ENCODE measurements at regions not wholly inside any gene's neighbourhood (a gene's known extent, or its start where the extent isn't known, plus 50 kb on each side); places are given as distances from the start of the nearest gene placed in this dataset.

DNA sequence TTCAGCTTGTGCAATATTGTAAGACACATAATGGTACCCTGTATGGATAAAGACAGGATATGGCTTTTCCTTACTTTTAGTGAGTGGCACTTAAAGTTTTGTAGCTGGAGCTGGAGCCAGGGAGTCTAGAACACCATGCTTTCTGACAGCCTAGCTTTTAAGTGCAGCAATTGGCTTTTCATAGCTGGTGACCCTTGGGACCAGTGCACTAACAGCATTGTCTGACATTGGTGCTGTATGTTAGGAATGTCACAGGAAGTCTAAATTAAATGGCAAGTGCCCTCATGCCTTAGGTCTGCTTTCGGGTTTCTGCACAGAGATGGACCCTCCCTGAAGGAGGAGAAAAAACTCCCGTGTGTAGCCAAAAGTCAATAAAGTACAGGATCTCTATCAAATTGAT lies 628.2 kb downstream of the NR2F2 start (continued):
- TF ChIP-seq, protein P1, sequence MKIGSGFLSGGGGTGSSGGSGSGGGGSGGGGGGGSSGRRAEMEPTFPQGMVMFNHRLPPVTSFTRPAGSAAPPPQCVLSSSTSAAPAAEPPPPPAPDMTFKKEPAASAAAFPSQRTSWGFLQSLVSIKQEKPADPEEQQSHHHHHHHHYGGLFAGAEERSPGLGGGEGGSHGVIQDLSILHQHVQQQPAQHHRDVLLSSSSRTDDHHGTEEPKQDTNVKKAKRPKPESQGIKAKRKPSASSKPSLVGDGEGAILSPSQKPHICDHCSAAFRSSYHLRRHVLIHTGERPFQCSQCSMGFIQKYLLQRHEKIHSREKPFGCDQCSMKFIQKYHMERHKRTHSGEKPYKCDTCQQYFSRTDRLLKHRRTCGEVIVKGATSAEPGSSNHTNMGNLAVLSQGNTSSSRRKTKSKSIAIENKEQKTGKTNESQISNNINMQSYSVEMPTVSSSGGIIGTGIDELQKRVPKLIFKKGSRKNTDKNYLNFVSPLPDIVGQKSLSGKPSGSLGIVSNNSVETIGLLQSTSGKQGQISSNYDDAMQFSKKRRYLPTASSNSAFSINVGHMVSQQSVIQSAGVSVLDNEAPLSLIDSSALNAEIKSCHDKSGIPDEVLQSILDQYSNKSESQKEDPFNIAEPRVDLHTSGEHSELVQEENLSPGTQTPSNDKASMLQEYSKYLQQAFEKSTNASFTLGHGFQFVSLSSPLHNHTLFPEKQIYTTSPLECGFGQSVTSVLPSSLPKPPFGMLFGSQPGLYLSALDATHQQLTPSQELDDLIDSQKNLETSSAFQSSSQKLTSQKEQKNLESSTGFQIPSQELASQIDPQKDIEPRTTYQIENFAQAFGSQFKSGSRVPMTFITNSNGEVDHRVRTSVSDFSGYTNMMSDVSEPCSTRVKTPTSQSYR (CRISPR knock-in tag; IDR thresholded peaks at IDR 0.05), result no peak
- no peak for TF ChIP-seq EMX1 (CRISPR knock-in tag; IDR thresholded peaks at IDR 0.05)
- TF ChIP-seq FOXJ3 (CRISPR knock-in tag; IDR thresholded peaks at IDR 0.05; ENCODE audit: borderline replicate concordance), result no peak
- TF ChIP-seq, protein P2, sequence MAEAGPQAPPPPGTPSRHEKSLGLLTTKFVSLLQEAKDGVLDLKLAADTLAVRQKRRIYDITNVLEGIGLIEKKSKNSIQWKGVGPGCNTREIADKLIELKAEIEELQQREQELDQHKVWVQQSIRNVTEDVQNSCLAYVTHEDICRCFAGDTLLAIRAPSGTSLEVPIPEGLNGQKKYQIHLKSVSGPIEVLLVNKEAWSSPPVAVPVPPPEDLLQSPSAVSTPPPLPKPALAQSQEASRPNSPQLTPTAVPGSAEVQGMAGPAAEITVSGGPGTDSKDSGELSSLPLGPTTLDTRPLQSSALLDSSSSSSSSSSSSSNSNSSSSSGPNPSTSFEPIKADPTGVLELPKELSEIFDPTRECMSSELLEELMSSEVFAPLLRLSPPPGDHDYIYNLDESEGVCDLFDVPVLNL (CRISPR knock-in tag; IDR thresholded peaks at IDR 0.05; ENCODE audit: borderline replicate concordance, low read depth), result no peak
- TF ChIP-seq AFF4 (CRISPR knock-in tag; IDR thresholded peaks at IDR 0.05; ENCODE audit: borderline replicate concordance), result no peak
- no peak for TF ChIP-seq ZNF671 (CRISPR knock-in tag; IDR thresholded peaks at IDR 0.05)
- no peak for TF ChIP-seq GRHL2 (CRISPR knock-in tag; IDR thresholded peaks at IDR 0.05; ENCODE audit: insufficient replicate concordance, severe bottlenecking)
- TF ChIP-seq ZNF138 (CRISPR knock-in tag; conservative IDR thresholded peaks at IDR 0.05), result no peak
- TF ChIP-seq, protein P3, sequence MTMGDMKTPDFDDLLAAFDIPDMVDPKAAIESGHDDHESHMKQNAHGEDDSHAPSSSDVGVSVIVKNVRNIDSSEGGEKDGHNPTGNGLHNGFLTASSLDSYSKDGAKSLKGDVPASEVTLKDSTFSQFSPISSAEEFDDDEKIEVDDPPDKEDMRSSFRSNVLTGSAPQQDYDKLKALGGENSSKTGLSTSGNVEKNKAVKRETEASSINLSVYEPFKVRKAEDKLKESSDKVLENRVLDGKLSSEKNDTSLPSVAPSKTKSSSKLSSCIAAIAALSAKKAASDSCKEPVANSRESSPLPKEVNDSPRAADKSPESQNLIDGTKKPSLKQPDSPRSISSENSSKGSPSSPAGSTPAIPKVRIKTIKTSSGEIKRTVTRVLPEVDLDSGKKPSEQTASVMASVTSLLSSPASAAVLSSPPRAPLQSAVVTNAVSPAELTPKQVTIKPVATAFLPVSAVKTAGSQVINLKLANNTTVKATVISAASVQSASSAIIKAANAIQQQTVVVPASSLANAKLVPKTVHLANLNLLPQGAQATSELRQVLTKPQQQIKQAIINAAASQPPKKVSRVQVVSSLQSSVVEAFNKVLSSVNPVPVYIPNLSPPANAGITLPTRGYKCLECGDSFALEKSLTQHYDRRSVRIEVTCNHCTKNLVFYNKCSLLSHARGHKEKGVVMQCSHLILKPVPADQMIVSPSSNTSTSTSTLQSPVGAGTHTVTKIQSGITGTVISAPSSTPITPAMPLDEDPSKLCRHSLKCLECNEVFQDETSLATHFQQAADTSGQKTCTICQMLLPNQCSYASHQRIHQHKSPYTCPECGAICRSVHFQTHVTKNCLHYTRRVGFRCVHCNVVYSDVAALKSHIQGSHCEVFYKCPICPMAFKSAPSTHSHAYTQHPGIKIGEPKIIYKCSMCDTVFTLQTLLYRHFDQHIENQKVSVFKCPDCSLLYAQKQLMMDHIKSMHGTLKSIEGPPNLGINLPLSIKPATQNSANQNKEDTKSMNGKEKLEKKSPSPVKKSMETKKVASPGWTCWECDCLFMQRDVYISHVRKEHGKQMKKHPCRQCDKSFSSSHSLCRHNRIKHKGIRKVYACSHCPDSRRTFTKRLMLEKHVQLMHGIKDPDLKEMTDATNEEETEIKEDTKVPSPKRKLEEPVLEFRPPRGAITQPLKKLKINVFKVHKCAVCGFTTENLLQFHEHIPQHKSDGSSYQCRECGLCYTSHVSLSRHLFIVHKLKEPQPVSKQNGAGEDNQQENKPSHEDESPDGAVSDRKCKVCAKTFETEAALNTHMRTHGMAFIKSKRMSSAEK (CRISPR knock-in tag; IDR thresholded peaks at IDR 0.05; ENCODE audit: borderline replicate concordance), result no peak

GRCh38 chr15:96959501-96959900 lies 629.0 kb downstream of the NR2F2 start:
- H3K36me3 Mint-ChIP-seq, result no peaks in the 10 kb centered on the region
- ATAC-seq, result no peak

More at GRCh38 chr15:96959501-96959900, 629.0 kb downstream of the NR2F2 start:
- Mint-ChIP-seq H3K9me3 (no peaks in the 10 kb centered on the region), H3K27me3 (ENCODE audit: low read depth) (no peaks in the 10 kb centered on the region), H3K4me3 (no peak overlapping the region), H3K27ac (no peak overlapping the region), H3K4me1 (no peaks in the 10 kb centered on the region)
- TF ChIP-seq EMX1 (CRISPR knock-in tag; IDR thresholded peaks at IDR 0.05), result no peak
- no peak for TF ChIP-seq ZNF425 (CRISPR knock-in tag; conservative IDR thresholded peaks at IDR 0.05)
- TF ChIP-seq, protein P4, sequence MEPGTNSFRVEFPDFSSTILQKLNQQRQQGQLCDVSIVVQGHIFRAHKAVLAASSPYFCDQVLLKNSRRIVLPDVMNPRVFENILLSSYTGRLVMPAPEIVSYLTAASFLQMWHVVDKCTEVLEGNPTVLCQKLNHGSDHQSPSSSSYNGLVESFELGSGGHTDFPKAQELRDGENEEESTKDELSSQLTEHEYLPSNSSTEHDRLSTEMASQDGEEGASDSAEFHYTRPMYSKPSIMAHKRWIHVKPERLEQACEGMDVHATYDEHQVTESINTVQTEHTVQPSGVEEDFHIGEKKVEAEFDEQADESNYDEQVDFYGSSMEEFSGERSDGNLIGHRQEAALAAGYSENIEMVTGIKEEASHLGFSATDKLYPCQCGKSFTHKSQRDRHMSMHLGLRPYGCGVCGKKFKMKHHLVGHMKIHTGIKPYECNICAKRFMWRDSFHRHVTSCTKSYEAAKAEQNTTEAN (CRISPR knock-in tag; IDR thresholded peaks at IDR 0.05), result no peak
- TF ChIP-seq NR3C1 (CRISPR knock-in tag; conservative IDR thresholded peaks at IDR 0.05; ENCODE audit: low read depth), result no peak
- TF ChIP-seq ETV6 (CRISPR knock-in tag; IDR thresholded peaks at IDR 0.05), result no peak
- no peak for TF ChIP-seq AR (CRISPR knock-in tag; IDR thresholded peaks at IDR 0.05)
- TF ChIP-seq, protein P5, sequence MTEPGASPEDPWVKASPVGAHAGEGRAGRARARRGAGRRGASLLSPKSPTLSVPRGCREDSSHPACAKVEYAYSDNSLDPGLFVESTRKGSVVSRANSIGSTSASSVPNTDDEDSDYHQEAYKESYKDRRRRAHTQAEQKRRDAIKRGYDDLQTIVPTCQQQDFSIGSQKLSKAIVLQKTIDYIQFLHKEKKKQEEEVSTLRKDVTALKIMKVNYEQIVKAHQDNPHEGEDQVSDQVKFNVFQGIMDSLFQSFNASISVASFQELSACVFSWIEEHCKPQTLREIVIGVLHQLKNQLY (CRISPR knock-in tag; IDR thresholded peaks at IDR 0.05), result no peak
- TF ChIP-seq HMGA2 (CRISPR knock-in tag; IDR thresholded peaks at IDR 0.05), result no peak
- TF ChIP-seq NFYB (CRISPR knock-in tag; conservative IDR thresholded peaks at IDR 0.05; ENCODE audit: low read depth), result no peak
- POLR2A ChIA-PET, result no interaction called here
- CTCF ChIA-PET, result no interaction called here
- DNase-seq (ENCODE audit: low spot score), result no peak

Measured in WTC11 (cell line).